ENCODE measurements at regions not wholly inside any gene's neighbourhood (a gene's known extent, or its start where the extent isn't known, plus 50 kb on each side); places are given as distances from the start of the nearest gene placed in this dataset.

DNA sequence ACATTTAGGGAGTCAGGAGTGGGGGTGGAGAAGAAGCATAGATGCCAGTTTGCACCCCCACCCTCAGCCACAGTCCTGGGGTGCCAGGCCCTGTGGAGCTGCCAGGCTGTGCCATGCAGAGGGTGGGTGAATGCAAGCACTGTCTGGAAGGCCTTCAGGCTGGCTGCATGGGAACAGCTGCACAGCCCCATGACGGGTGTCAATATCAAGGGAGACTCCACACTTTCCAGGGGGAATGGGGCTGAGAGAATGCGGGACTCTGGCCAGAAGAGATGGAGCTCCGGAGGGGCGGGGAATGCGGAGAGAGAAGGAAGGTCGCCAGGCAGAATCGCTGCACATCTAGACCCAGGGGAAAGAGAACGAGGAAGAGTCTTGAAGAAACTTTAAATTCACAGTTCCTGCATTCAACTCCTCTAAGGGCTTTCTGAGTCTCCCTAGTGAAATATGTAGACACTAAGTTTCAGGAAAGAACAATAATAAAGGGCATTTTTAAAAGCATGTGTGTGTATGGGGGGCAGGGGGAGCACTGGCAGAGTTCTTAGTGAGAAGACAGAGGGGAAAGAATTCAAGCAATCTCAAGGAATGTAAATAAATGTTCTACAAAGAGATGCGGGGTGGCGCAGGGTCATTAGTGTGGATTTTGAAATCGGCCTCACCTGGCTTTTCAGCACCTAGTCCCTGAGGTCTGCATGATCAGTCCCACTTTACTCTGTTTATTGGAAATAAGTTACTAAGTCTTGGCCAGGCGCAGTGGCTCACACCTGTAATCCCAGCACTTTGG, 59.1 kb downstream of the BOD1 start:
- Mint-ChIP-seq H3K27ac (ENCODE audit: unreplicated experiment) (peak overlapping the region; percentile 24), H3K27me3 (ENCODE audit: insufficient read depth, unreplicated experiment) (no peaks in the 10 kb centered on the region)

DNA sequence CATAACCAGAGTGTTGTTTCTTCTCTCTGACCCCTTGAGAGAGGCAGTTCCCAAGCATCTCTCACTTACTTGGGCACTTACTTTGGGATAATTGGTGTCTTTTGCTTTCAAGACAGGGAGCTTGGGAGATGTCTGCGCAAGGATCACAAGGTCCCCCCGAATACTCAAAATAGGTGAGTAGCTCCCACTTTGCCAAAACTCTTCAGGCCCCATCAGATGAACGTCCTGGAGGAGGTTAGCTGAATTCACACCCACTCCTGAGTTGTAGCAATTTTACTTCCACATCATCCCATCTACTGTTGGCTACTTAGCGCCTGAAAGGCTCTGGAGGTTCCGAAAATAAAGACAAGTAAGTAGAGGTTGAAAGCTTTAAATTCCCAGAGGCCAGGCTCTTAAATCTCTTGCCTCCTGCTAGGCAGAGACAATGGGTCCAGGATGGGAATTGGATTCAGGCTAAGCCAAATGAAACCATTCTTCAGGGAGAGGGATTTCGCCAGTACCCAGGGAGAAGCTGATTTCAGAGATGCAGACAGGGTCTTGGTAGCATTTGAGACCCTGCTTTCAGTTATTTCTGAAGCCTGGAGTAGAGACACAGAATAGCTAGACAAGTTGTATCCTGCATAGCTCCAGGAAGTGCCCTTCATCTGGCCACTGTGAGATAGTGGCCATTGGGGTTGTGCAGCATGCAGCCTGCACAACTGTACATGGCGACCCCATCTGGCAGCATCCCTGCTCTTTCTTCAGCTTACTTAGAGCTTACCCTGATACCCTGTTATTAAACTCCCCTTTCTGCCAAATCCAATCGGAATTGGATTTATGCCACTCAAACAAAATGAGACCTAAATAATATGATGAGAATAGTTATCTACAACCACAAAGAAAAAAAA, 60.1 kb downstream of the BOD1 start:
- intact Hi-C loops (cut with micrococcal nuclease; ENCODE audit: unreplicated experiment): loop anchor here (1.0 to 2.0 kb wide), 2 partner anchors 21 to 228 kb away; partner anchors contain the start of gene STC2
- Mint-ChIP-seq H3K4me3 (ENCODE audit: unreplicated experiment) (no peak overlapping the region), H3K27me3 (ENCODE audit: insufficient read depth, unreplicated experiment) (no peaks in the 10 kb centered on the region), H3K9me3 (ENCODE audit: unreplicated experiment) (peaks cover 24% of the 10 kb centered on the region), H3K4me1 (ENCODE audit: low read depth, unreplicated experiment) (no peaks in the 10 kb centered on the region), H3K36me3 (ENCODE audit: insufficient read depth, unreplicated experiment) (peaks cover 6% of the 10 kb centered on the region), H3K27ac (ENCODE audit: unreplicated experiment) (no peak overlapping the region)
- no peaks in the 10 kb centered on the region; the same call in 1 of the 2 replicates for H3K27me3 ChIP-seq (replicated peaks; ENCODE audit: control insufficient read depth, insufficient read depth, low read length)
- no peak for DNase-seq
- TF ChIP-seq, protein P1, sequence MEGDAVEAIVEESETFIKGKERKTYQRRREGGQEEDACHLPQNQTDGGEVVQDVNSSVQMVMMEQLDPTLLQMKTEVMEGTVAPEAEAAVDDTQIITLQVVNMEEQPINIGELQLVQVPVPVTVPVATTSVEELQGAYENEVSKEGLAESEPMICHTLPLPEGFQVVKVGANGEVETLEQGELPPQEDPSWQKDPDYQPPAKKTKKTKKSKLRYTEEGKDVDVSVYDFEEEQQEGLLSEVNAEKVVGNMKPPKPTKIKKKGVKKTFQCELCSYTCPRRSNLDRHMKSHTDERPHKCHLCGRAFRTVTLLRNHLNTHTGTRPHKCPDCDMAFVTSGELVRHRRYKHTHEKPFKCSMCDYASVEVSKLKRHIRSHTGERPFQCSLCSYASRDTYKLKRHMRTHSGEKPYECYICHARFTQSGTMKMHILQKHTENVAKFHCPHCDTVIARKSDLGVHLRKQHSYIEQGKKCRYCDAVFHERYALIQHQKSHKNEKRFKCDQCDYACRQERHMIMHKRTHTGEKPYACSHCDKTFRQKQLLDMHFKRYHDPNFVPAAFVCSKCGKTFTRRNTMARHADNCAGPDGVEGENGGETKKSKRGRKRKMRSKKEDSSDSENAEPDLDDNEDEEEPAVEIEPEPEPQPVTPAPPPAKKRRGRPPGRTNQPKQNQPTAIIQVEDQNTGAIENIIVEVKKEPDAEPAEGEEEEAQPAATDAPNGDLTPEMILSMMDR (IDR thresholded peaks at IDR 0.05; ENCODE audit: insufficient read depth in 1 of 2, low read depth in 1 of 2, low read length in 1 of 2, severe bottlenecking in 1 of 2, unreplicated experiment in 1 of 2): no peak
- H3K36me3 ChIP-seq (ENCODE audit: control insufficient read depth, insufficient read depth, low read length): no peaks in the 10 kb centered on the region; the same call in 1 of the 2 replicates
- ChIA-PET POLR2A (no interaction called here), CTCF (interaction anchor here (0.7 to 1.9 kb wide), 5 partner anchors 16 to 390 kb away, joined by 3 to 6 read pairs (median 3); partner anchors contain the start of gene STC2)
- peaks cover 19% of the 10 kb centered on the region for H3K4me1 ChIP-seq
- BruUV-seq (replicated peaks): no TSS peak
- H3K4me3 ChIP-seq (ENCODE audit: low read depth, low read length): no peak overlapping the region
- peaks cover 4% of the 10 kb centered on the region for H3K9me3 ChIP-seq

More for the DNA sequence above, 59.1 kb downstream of the BOD1 start:
- POLR2A ChIA-PET: no interaction called here
- Mint-ChIP-seq H3K36me3 (ENCODE audit: insufficient read depth, unreplicated experiment) (peaks cover 6% of the 10 kb centered on the region), H3K4me1 (ENCODE audit: low read depth, unreplicated experiment) (peaks cover 2% of the 10 kb centered on the region), H3K9me3 (ENCODE audit: unreplicated experiment) (peaks cover 33% of the 10 kb centered on the region), H3K4me3 (ENCODE audit: unreplicated experiment) (peak overlapping the region; percentile 3)
- BruUV-seq (replicated peaks): no TSS peak
- H3K36me3 ChIP-seq (ENCODE audit: control insufficient read depth, insufficient read depth, low read length): no peaks in the 10 kb centered on the region; the same call in 1 of the 2 replicates
- DNase-seq: peak; percentile 64 to 75
- TF ChIP-seq, protein P1 (IDR thresholded peaks at IDR 0.05; ENCODE audit: insufficient read depth in 1 of 2, low read depth in 1 of 2, low read length in 1 of 2, severe bottlenecking in 1 of 2, unreplicated experiment in 1 of 2): no peak
- intact Hi-C loops (cut with micrococcal nuclease; ENCODE audit: unreplicated experiment): loop anchor here (1.0 to 2.0 kb wide), 2 partner anchors 22 to 229 kb away; partner anchors contain the start of gene STC2
- peaks cover 19% of the 10 kb centered on the region for H3K4me1 ChIP-seq
- H3K4me3 ChIP-seq (ENCODE audit: low read depth, low read length): no peak overlapping the region
- no peaks in the 10 kb centered on the region; the same call in 1 of the 2 replicates for H3K27me3 ChIP-seq (replicated peaks; ENCODE audit: control insufficient read depth, insufficient read depth, low read length)
- peaks cover 4% of the 10 kb centered on the region for H3K9me3 ChIP-seq
- CTCF ChIA-PET: interaction anchor here (0.8 to 1.9 kb wide), 4 partner anchors 16 to 229 kb away, joined by 3 to 6 read pairs (median 3); partner anchors contain the start of gene STC2

Data from Caco-2 (cell line).